Breast epithelium (tissue), 4 donors: ENCODE measurements at regions not wholly inside any gene's neighbourhood (a gene's known extent, or its start where the extent isn't known, plus 50 kb on each side); places are given as distances from the start of the nearest gene placed in this dataset.

Experiments
- DNase-seq, 2 donors: peaks; one replicate each; pipeline ENCODE4 v3.0.0-alpha.2; 2019; ENCODE audit warnings: low spot score in 2 of 2
- H3K27ac ChIP-seq, 2 donors: fragments of 200-600 bp; sonication (generic) in 1 of 2; one replicate each; pipeline ENCODE4 v1.5.1; 2016 to 2019; ENCODE audit warnings: mild to moderate bottlenecking in 1 of 2
- H3K27me3 ChIP-seq, 2 donors: fragments of 200-600 bp; sonication (generic) in 1 of 2; one replicate each; pipeline versions ENCODE4 v1.5.1 to v1.6.0; 2017 to 2019; ENCODE audit warnings: control low read depth in 1 of 2, mild to moderate bottlenecking in 1 of 2
- H3K36me3 ChIP-seq: fragments of 200-600 bp; one replicate; pipeline ENCODE4 v1.5.1; 2019
- H3K4me1 ChIP-seq, 2 donors: fragments of 200-600 bp; sonication (generic); one replicate each; pipeline ENCODE4 v1.5.1; 2016 to 2019; ENCODE audit warnings: control low read depth in 1 of 2
- H3K4me3 ChIP-seq, 3 donors: fragments of 200-600 bp; sonication (generic); 1 replicate in 2 of 3; 2 replicates in 1 of 3; pipeline ENCODE4 v1.5.1; 2016 to 2019; ENCODE audit warnings: mild to moderate bottlenecking in 3 of 3, moderate library complexity in 2 of 3
- H3K9me3 ChIP-seq, 2 donors: fragments of 200-600 bp; sonication (generic) in 1 of 2; one replicate each; pipeline ENCODE4 v1.5.1; 2016 to 2019; ENCODE audit warnings: control low read depth in 1 of 2
- POLR2A ChIP-seq: fragments of 450-650 bp; IDR thresholded peaks from one replicate; pipeline ENCODE4 v1.6.1; 2016; ENCODE audit warnings: antibody characterized with exemption, mild to moderate bottlenecking, moderate library complexity
- POLR2AphosphoS5 ChIP-seq, 3 donors: sonication (generic); formaldehyde crosslinking; IDR thresholded peaks; one replicate each; pipeline ENCODE4 v1.6.1; 2017; ENCODE audit warnings: antibody characterized with exemption in 3 of 3
- intact Hi-C: fragments of 100-400 bp; cut with DNase I; formaldehyde crosslinking; loops from one replicate; pipeline ENCODE4 v1.15.1; 2023; ENCODE audit warnings: low total_unique reads
- TF ChIP-seq, protein P1 (sequence below), 3 donors: fragments of 450-650 bp; IDR thresholded peaks; one replicate each; pipeline ENCODE4 v1.5.1; 2016 to 2017; ENCODE audit warnings: antibody characterized with exemption in 3 of 3, mild to moderate bottlenecking in 3 of 3, moderate library complexity in 3 of 3

DNA sequence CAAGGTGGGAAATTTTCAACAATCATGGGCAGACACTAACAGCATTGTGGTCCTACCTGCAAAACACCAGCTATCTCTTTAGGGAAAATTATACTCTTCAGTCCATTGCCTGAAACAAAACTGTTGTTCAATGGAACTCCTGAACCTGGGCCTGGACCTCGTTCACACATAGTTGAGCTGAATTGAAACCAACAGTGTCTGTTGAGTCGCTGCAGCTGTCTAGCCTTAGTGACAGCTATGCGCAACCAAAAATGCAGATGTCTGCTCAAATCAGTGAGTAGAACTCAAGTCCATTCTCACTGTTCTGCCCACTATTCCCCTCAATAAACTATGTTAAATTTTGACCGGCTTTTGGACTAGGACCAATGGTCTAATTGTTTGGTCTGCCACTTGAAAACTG lies 286.2 kb downstream of the TFAP2A start:
- no peak for TF ChIP-seq POLR2AphosphoS5 (IDR thresholded peaks at IDR 0.05)
- TF ChIP-seq, protein P1, sequence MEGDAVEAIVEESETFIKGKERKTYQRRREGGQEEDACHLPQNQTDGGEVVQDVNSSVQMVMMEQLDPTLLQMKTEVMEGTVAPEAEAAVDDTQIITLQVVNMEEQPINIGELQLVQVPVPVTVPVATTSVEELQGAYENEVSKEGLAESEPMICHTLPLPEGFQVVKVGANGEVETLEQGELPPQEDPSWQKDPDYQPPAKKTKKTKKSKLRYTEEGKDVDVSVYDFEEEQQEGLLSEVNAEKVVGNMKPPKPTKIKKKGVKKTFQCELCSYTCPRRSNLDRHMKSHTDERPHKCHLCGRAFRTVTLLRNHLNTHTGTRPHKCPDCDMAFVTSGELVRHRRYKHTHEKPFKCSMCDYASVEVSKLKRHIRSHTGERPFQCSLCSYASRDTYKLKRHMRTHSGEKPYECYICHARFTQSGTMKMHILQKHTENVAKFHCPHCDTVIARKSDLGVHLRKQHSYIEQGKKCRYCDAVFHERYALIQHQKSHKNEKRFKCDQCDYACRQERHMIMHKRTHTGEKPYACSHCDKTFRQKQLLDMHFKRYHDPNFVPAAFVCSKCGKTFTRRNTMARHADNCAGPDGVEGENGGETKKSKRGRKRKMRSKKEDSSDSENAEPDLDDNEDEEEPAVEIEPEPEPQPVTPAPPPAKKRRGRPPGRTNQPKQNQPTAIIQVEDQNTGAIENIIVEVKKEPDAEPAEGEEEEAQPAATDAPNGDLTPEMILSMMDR (IDR thresholded peaks at IDR 0.05) = no peak
- TF ChIP-seq POLR2A = no peak
- intact Hi-C loops = no loop called here
- Histone ChIP-seq H3K27ac (no peak overlapping the region), H3K36me3 (no peaks in the 10 kb centered on the region), H3K27me3 (no peaks in the 10 kb centered on the region), H3K4me3 (no peak overlapping the region), H3K4me1 (no peaks in the 10 kb centered on the region), H3K9me3 (no peaks in the 10 kb centered on the region)
- DNase-seq = no peak

DNA sequence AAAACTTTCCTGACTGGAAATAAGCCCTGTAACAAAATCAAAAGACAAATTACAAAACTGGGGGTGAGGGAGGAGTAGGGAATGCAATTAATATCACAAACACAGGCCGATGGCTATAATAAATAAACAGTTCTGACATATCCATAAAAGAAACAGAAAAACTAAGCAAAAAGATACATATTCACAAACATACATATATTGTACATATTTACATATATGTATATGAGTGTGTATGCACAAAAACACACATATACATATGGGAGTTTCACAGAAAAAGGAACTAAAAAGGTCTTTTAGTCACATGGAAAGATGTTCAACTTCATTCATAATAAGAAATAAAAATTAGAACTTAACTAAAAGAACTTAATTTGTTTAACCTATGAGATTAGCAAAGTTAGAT lies 292.7 kb downstream of the TFAP2A start:
- H3K36me3 ChIP-seq = no peaks in the 10 kb centered on the region
- DNase-seq = no peak
- no peak overlapping the region for H3K27ac ChIP-seq
- intact Hi-C loops = no loop called here
- no peaks in the 10 kb centered on the region for H3K27me3 ChIP-seq
- H3K9me3 ChIP-seq = no peaks in the 10 kb centered on the region
- TF ChIP-seq POLR2A (no peak), POLR2AphosphoS5 (IDR thresholded peaks at IDR 0.05) (no peak)
- TF ChIP-seq, protein P1 (IDR thresholded peaks at IDR 0.05) = no peak
- no peak overlapping the region for H3K4me3 ChIP-seq
- H3K4me1 ChIP-seq = no peaks in the 10 kb centered on the region

DNA sequence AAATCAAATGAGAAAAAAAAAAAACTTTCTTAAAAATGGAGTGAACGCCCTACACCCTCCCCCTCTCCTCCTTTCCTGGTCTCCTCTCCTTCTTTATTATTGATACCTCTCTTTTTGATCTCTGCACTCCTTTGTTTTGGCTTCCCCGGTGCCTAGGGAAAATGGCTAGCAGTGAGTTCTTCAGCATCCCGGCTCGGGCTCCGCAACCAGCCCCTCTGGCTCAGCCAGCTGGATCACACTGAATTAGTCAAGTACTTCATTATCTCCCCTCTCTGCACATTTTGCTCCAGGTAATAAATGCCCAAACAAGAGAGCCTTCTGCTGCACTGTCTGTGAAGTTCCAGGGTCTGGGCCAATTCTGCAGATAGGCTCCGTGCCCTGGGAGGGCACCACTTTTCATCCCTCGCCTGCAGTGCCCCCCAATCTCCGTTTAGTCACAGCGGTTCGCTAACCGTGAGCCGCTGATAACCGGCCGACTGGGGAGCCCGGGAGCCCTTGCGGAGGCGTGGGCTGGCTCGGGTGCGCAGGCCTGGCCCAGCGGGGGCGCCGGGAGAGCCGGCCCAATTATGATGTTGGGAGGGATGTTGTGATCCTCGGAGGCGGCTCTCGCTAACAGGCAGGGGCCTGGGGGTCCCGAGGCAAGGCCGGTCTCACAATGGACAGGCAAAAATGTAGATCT lies 301.9 kb downstream of the TFAP2A start:
- TF ChIP-seq POLR2AphosphoS5 (IDR thresholded peaks at IDR 0.05) (no peak), POLR2A (no peak)
- TF ChIP-seq, protein P1 (IDR thresholded peaks at IDR 0.05) = no peak
- no peak for DNase-seq
- intact Hi-C loops = no loop called here
- no peaks in the 10 kb centered on the region for H3K36me3 ChIP-seq
- no peaks in the 10 kb centered on the region for H3K4me1 ChIP-seq
- no peak overlapping the region for H3K27ac ChIP-seq
- H3K4me3 ChIP-seq = peak overlapping the region in 1 of 3 donors; percentile 25
- no peaks in the 10 kb centered on the region for H3K9me3 ChIP-seq
- no peaks in the 10 kb centered on the region for H3K27me3 ChIP-seq

DNA sequence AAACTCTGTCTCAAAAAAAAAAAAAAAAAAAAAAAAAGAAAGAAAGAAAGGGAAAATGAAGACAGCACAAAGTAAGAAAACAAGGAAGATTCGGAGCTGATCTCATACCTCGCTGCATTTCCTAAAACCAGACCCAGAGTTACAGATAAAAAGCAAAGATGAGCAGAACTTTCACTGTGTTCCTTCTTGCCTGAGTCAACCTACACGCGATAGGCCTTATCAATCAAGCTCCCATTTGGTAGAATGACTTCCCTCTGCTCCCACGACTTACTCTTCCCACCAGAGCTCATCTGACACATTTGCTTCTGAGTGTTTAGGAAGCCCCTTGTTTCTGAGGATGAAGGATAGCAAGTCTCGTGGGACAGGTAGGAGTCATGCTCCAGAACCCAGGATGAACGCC lies 302.9 kb downstream of the TFAP2A start:
- DNase-seq = no peak
- TF ChIP-seq POLR2A (no peak), POLR2AphosphoS5 (IDR thresholded peaks at IDR 0.05) (no peak)
- TF ChIP-seq, protein P1 (IDR thresholded peaks at IDR 0.05) = no peak
- H3K36me3 ChIP-seq = no peaks in the 10 kb centered on the region
- no peaks in the 10 kb centered on the region for H3K4me1 ChIP-seq
- H3K9me3 ChIP-seq = no peaks in the 10 kb centered on the region
- no peak overlapping the region for H3K27ac ChIP-seq
- H3K27me3 ChIP-seq = no peaks in the 10 kb centered on the region
- no peak overlapping the region for H3K4me3 ChIP-seq
- intact Hi-C loops = no loop called here

DNA sequence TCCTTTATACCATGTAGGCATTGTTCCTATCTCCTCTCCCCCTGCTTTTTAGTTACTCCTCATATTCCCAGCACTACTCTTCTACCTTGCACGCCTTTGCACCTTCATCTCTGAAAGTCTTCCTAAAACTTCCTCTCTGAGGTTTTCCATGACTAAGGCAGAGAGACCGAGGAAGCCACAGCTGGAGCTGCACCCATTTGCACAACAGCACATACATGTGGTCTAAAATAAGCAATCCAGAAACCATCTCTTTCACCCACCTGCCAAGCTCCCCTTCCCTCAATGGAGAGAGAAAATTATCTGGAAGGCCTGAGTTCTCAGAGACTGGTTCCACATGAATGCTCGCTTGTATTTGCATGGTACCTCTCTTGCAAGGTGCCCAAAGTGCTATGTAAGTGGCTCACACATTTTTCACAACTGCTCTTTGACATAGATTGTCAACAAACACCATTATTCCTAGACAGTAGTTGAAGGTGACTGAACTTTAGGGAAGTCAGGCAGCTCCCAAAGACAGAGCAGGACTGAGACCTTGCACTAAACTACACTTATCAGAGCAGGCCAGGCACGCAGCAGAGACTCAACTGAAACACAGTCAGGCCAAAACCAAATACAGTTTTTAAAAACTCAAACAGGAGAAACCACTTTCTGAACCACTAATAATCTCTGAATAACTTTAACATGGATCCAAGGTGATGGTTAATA lies 313.2 kb downstream of the TFAP2A start:
- no peak for TF ChIP-seq POLR2A
- no peak for TF ChIP-seq POLR2AphosphoS5 (IDR thresholded peaks at IDR 0.05)
- TF ChIP-seq, protein P1 (IDR thresholded peaks at IDR 0.05) = no peak
- no peaks in the 10 kb centered on the region for H3K36me3 ChIP-seq
- H3K27me3 ChIP-seq = no peaks in the 10 kb centered on the region
- no peaks in the 10 kb centered on the region for H3K4me1 ChIP-seq
- no peak for DNase-seq
- intact Hi-C loops = no loop called here
- H3K27ac ChIP-seq = no peak overlapping the region
- H3K9me3 ChIP-seq = no peaks in the 10 kb centered on the region
- no peak overlapping the region for H3K4me3 ChIP-seq
